Brain microvascular endothelial cell (primary cell): ENCODE measurements at regions not wholly inside any gene's neighbourhood (a gene's known extent, or its start where the extent isn't known, plus 50 kb on each side); places are given as distances from the start of the nearest gene placed in this dataset.

Source experiments
- DNase-seq: peaks from one replicate; pipeline ENCODE4 v3.0.0-alpha.2; 2020
- H3K27ac ChIP-seq: fragments of 250-450 bp; sonication (Bioruptor Pico); 2 replicates; pipeline ENCODE4 v1.5.1; 2020; ENCODE audit warnings: mild to moderate bottlenecking, moderate library complexity
- H3K27me3 ChIP-seq: fragments of 250-450 bp; sonication (Bioruptor Pico); replicated peaks from 2 replicates; pipeline ENCODE4 v1.5.1; 2020; ENCODE audit warnings: mild to moderate bottlenecking
- H3K36me3 ChIP-seq: fragments of 250-450 bp; sonication (Bioruptor Pico); replicated peaks from 2 replicates; pipeline ENCODE4 v1.5.1; 2020; ENCODE audit warnings: mild to moderate bottlenecking
- H3K4me3 ChIP-seq: 2 replicates; pipeline ENCODE4 v1.5.1; 2011; ENCODE audit warnings: low read depth, mild to moderate bottlenecking, control low read depth, low read length, moderate library complexity
- CTCF ChIP-seq: IDR thresholded peaks from 2 replicates; pipeline ENCODE4 v1.5.1; 2011; ENCODE audit warnings: low read depth, mild to moderate bottlenecking, moderate library complexity, low read length, control low read depth, inconsistent platforms; ENCODE audit errors: missing control alignments
- in situ Hi-C: cut with HindIII; loops from 2 replicates; pipeline ENCODE4 v1.10.0; 2017; ENCODE audit warnings: low sequenced_read_pairs, low pct_ligation_motif_present

- Histone ChIP-seq H3K27ac (no peak overlapping the region), H3K27me3 (peaks cover 31% of the 10 kb centered on the region), H3K36me3 (no peaks in the 10 kb centered on the region), H3K4me3 (no peak overlapping the region)
- no peak for DNase-seq
- TF ChIP-seq CTCF: peak; percentile 11
- in situ Hi-C loops: no loop called here
Measured at GRCh38 chr22:22767876-22768602, 119.6 kb upstream of the IGLL5 start.

DNA sequence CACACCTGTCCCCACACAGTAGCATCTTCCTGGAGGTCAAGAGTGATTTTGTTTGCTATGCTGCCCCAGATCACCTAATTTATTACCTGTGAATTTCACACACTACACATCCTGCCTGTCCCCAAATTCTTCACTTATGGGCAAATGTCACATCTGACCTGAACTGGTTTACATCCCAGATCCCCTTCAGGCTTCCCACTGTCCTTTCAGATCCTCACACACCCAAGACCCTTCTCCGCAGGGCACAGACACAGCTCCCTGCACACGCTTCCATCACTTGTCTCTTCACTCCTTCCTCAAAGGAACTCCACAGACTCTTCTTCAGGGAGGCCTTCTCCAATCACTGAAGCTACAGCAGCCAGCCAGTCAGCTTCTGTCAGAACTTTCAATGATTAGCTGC, 118.7 kb upstream of the IGLL5 start:
- Histone ChIP-seq H3K27me3 (peaks cover 38% of the 10 kb centered on the region), H3K36me3 (no peaks in the 10 kb centered on the region), H3K4me3 (no peak overlapping the region), H3K27ac (peak overlapping the region; percentile 28)
- no peak for DNase-seq
- TF ChIP-seq CTCF: no peak
- in situ Hi-C loops: no loop called here

DNA sequence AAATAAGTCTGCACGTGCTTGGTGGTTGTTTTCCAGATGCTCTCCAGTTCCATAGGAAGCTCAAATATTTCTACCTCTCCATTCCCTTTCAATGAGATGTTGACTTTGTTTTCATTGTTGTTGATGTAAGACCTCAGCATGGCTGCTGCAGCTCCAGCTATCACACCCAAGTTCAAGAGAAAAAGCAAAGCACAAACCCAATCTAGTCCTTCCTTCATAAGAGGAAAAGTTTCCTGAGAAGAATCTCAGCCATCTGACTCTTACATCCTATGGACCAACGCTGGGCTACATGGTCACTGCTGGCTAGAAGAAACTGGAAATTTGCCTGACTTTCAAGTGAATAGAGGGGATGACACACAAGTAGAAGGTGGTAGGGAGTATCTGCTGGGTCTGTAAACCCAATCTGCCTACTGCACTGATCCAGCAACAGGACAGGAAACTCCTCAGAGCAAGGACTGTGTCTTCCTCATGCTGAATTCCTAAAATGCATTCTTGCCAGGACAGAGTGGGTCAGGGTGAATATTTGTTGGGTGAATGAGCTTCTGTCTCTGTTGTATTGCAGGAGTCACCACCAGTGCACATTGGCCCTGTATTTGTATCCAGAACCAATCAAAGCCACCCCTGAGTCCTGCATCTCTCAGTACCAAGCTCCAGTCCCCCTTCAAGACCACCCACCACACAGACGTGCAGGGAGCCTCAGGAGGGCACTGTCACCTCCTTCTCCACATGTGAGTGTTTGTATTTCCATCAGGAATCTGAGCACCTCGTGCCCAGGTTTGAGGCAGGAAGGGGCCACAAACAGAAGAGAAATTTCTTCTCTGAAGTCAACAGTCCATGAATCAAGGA, 118.0 kb upstream of the IGLL5 start:
- Histone ChIP-seq H3K27me3 (peaks cover 40% of the 10 kb centered on the region), H3K4me3 (no peak overlapping the region), H3K27ac (peak overlapping the region; percentile 28), H3K36me3 (no peaks in the 10 kb centered on the region)
- DNase-seq: no peak
- TF ChIP-seq CTCF: no peak
- in situ Hi-C loops: no loop called here

- peaks cover 43% of the 10 kb centered on the region for H3K27me3 ChIP-seq
- in situ Hi-C loops: no loop called here
- no peak overlapping the region for H3K4me3 ChIP-seq
- DNase-seq: peak; percentile 22
- peak; percentile 85 for TF ChIP-seq CTCF
- H3K27ac ChIP-seq: no peak overlapping the region
- no peaks in the 10 kb centered on the region for H3K36me3 ChIP-seq
Measured at GRCh38 chr22:22770280-22770871, 117.2 kb upstream of the IGLL5 start.

DNA sequence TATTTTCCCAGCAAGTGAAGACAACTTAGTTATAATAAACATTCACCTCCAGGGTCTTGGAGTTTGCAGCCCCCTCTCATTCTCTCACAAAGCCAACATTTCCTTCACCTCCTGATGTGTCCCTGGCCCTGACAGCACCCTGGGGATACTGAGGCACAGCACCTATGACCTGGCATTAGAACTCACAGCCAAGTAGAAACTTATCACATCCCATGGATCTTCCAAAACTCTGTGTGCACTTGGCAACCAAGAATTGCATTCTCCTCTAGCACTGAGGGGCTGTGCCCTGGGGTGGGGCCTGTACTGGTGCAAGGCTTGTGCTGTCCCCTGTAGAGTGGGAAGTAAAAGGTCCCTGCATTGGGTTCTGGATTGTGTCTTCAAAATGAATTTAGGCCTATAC, 116.7 kb upstream of the IGLL5 start:
- no peaks in the 10 kb centered on the region for H3K36me3 ChIP-seq
- no peak for DNase-seq
- no peak overlapping the region for H3K27ac ChIP-seq
- no peak for TF ChIP-seq CTCF
- in situ Hi-C loops: no loop called here
- H3K4me3 ChIP-seq: no peak overlapping the region
- H3K27me3 ChIP-seq: peaks cover 45% of the 10 kb centered on the region
